ENCODE measurements at regions not wholly inside any gene's neighbourhood (a gene's known extent, or its start where the extent isn't known, plus 50 kb on each side); places are given as distances from the start of the nearest gene placed in this dataset.

DNA sequence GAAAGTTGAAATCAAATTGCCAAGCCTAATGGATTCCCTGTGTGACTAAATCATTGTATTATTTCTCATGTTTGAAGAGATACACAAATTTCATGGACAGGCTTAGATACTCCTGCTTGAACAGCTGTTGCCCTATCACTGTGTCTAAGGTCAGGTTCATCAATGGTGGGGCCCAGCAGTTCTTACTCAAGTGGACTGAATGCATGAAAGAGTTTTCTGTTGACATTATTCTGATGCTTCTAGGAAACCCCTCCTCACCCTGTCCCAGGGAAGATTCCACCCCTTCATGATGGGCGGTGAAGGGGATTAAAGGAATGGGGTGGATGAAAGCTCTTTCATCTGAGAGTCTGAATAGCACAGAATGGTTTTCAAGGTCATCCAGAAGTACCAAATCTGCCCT is 148.8 kb downstream of the INO80D start:
- DNase-seq = no peak

DNA sequence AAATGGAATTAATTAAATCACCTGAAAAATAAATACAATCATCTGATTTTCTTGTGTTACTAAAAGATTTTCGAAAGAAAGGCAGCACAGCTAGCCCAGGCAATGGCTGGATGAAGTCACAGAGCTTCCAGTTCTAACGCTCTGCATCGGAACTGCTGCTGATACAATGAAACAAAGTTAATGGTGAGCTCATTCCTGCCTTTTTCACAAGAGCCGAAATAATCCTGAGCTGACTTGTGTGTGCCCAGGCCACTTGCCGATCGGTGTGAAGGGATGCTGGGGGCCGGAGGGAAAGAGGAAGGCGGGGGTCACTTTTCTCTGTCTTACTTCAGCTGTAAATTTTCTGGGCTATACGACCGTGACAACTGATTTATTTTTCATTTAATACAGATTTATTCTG is 149.5 kb downstream of the INO80D start:
- no peak for DNase-seq

DNA sequence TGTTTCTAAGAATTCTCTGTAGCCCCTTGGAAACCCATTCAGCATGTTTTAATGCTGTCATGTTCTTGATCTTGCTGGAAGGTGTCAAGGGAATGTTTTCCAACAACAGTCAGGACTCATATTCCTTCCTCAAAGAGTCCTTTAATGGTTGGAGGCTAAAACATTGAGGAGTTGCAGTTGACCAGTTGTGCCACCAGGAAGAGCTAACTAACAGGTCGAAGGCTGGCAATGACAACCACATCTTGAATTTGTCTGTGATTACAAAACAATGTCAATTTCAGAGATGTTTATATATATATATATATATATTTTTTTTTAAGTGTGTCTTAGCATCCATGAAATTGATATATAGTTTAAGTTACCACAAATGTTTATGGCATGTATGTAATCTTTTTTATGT is 151.5 kb downstream of the INO80D start:
- DNase-seq = no peak

DNA sequence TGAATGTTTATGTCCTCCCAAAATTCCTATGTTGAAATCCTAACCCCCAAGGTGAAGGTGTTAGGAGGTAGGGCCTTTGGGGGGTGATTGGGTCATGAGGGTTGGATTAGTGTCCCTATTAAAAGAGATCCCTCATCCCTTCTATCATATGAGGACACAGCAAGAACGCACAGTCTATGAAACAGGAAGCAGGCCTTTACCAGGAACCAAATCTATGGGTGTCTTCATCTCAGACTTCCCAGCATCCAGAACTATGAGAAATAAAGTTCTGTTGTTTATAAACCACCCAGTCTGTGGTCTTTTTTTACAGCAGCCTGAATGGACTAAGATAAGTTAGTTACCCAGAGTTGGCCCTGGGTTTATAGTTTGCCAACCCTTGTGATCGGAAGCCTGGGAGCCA is 153.1 kb downstream of the INO80D start:
- DNase-seq = no peak

DNA sequence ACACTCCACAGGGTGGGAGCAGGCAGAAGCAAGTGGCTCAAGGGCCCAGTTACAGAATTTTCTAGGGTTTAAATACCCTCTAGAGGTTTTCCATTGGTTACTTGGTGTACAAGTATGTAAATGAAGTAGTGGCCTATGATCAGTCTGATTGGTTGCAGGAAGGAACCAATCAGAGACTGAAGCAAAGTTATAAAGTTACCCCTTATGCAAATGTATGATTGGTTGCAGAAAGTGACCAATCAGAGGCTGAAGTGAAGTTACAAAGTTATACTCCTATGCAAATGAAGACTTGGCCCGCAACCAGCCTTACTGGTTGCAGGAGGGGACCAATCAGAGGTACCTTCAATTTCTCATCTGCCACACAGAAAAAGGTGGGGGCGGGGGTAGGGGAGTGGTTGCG is 154.6 kb downstream of the INO80D start:
- DNase-seq = no peak

DNA sequence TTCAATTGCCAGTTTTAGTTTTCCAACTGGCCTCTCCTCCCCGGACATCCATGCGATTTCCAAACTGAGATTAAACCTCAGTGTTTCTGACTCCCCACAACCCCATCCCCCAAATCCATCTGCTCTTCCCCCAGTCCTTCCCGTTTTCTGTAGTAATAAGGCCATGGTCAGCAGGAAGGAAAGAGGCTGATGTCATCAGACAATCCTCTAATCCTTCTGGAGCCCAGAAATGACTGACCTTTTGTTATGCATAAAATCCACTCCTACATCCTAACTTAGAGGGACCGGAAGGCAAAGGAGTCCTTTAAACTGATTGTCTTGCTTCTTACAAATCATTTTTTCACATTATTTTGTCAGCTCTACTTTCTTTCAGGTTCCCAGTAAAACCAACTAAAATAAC is 155.8 kb downstream of the INO80D start:
- DNase-seq = no peak

DNA sequence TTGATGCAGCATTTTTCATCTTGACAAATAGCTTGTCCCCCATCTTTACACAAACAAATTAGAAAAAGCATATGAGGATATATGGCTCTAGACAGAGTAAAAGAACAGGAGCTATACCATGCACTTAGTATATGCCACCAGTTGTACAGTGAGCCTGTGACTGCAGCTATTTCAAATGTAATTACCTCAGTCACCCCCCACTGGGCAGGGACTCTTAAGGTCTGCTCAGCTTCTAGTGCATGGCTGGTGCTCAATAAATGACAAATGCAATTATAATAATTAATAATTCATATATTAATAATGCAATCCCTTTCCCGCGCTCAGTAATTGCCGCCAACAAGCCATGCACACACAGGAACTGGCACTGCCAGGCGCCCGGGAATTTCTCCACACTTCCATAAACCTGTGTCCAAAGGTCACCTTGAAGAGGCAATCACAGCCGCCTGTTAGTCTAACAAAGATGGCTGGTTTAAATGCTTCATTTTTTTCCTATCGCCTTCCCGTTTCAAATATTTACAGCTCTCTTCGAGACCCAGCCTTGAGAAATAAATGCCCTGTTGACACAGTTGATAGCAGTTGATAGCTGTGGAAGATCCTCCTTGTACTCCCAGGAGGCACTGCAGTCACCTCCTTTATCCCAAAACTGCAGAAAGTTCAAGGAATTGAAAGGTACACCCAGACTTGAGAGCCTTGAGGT is 156.6 kb downstream of the INO80D start:
- no peak for DNase-seq

DNA sequence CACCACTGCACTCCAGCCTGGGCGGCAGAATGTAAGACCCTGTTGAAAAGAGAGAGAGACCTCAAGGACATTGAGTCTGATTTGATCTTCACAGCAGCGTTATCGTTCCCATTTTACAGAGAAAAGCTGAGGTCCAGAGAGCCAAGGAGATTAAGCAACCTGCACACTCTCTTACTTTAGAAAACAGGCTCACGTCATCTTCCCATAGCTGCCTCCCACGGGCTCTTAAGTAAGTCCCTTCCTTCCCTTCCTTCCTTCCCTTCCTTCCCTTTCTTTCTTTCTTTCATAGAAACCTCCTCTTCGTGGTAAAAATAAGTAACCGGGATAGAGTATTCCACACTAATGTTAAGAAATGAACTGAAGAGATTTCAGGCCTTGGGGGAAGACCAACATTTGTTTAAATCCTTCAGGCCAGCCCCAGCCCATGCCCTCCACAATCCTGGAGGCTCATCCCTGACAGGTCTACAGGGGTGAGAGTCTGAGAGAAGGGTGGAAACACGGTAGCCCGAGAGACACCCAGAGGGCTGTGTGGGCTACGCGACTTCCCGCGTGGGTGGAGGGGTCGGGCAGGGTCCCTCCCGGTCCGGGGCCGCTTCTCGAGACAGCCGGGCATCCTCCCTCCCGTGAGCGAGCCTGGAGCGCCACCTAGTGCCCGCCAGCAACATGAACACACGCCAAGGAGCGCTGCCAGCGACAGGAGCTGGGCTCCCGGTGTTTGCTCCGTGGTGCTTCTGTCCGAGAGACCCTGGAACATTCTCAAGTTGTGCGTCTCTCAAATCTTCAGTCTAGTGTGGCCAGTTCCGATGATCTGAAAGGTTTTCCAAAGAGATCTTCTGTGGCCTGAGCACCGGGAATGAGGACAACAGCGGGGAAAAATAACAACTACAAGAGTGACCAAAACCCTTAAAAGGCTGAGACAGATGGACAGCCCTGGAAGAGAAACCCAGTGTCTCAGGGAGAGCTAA is 160.3 kb downstream of the INO80D start:
- DNase-seq = peak; percentile 60

DNA sequence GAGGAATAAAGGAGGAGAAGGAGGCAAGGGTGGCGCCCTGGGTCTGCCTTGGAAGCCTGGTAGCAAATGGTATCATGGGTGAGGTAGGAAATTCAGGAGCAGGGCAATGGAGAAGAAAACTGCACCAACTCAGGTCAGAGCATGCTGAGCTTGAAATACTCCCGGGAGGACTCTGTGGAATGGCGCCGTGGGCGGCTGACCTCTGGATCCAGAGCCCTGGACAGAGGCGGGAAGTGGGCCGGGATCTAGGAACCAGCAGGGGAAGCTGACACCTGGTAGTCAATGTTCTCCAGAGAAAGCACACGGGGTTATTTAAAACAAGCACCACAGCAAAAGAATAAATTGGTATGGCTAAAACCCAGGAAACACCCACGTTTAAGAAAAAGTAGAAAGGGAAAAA is 161.3 kb downstream of the INO80D start:
- DNase-seq = no peak

DNA sequence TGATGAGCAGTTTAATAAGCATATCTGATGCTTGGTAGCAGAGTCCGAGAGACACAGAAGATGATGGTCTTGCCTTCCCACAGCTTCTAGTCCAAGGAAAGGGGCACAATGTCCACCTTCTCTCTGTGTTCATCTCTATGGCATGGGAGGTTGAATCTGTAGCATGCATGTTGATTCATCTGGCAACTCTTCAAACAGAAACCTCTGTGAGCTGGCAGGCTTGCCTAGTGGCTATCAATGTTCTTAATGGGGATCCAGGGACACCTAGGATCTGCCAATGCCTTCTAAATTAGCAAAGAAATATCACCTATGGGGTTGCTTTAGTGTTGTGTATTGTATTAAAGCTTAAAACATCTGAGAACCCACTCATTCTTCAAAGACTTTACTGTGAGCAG is 170.8 kb downstream of the INO80D start:
- no peak for DNase-seq

DNA sequence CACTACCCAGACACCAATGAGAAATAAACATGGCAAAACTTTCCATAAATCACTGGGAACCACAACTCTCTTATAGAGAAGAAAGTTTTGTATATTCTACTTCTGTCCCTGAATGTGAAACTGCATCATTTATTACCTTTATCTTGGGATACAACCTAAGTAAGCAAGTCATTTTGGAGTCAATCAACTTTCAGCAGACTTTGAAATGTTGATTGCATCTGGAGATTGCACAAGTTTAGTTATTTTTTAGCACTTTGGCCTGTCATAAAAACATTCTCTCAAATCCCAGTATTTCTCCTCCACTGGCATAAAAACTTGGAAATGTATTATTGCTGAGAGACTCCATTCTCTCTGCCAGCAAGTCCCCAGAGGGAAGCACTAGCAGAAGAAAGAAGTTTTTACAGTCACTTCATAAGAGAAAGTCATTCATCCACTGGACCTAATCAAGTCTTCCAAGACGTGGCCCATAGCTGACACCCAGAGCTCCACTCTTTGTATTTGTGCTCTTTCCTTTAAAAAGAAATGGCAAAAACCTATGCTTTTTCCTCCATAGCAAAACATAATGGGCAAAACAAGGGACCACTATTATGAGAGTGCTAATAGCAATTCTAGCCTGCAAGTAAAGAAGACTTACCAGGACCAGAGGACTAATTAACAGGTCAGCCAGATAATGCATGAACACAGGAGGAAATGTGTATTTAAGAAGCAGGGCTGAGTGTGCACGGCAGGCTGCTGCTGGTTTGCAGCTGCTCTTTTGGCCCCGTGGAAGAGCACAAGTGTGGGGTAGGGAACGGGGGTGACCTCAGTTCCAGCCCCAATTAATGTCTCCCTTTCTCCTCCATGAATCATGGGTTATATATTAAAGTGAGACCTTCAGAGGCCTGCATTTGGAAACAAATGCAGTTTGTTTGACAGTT is 171.5 kb downstream of the INO80D start:
- DNase-seq = no peak

DNA sequence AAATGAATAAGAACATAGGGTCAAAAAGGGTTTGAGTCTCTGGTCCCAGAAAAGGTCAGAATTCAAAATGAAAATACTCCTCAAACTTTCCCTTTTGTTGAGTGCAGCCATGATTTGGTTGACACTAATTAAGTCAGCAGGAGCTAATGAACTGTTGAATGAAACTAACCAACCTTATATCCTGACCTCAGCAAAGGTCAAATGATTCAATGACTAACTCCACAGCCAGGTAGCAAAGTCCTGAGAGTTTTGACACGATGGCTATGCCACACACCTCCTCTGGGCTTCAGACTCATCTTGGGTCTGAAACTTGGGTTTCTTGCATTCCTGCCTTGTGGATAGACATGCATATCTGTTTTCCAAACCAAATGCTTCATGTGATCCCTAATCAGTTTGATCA is 172.3 kb downstream of the INO80D start:
- no peak for DNase-seq

DNA sequence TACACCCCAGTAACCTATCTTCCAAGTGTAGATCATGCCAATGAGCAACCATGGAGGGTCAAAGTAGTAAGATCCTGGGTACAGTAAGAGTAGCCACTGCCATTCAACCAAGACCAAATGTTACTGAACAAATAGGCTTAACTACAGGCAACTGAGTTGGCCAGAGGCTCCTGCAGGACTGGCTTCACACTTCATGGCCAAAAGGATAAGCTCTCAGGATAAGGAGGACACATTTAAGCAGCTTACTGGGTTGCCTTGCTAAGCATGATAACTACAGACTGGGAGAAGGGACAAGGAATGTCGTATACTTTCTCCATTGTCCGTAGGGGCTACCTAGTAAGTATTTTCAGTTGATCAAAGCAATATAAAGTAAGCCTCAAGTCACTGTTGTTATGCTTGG is 174.7 kb downstream of the INO80D start:
- no peak for DNase-seq

DNA sequence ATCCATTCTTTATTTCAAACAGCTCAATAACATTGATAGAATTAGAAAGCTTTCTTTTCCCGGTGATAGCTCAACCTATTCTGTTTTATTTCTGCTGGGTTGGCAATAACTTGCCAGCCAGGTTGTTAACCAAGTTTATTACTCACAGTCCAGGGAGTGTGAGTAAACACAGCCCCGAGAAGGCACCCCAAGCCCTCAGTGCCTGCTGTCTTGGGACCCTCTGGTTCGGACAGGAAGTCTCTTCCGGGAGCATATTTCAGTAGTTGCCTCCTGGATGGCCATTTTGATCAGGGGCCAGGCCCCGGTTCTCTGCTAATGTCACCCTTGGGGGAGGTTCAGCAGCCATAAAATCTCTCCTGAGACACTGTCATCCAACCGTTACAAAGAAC is 176.8 kb downstream of the INO80D start:
- DNase-seq = no peak

DNA sequence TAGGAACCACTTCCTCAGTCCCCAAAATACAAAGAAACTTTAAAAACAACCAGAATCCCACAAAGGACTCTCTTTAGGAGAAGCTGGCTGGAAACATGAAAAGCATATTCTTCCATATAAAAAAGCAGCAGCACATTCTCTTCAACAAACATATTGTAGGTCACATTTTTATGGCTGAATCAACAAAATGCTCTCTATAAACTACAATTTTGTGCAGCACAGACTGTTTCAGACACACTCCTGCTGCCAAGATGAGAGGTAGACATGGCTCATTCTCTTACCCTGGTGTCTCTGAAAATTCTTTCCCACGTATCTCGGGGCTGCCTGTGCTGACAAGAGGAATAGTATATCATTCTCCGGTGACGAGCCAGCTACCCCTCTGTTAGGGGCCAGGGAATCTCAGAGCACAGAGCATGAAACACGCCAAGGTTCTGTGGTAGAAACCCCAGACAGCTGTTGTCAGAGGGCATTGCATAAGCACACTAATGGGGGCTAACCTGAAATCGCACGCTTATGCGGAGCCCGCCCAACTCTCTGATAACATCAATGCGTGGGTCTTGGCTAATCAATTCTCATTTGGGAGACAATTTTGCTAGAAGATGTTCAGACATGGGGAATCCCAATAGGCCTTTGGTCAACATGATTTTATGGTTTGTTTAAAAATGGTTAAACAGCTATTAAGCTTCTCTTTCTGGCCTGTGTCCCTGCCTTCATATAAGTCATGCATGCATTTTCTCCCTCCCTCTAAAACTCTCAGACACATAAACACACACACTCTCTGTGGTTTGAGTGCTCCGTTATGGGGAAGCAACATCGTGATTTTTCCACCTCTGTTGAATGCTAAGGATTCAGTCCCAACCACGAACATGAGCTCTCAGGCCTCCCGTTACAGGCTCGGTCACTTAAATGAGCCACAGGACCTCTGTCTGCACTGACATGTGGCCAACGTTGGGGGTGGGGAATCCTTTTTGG is 177.5 kb downstream of the INO80D start:
- no peak for DNase-seq

DNA sequence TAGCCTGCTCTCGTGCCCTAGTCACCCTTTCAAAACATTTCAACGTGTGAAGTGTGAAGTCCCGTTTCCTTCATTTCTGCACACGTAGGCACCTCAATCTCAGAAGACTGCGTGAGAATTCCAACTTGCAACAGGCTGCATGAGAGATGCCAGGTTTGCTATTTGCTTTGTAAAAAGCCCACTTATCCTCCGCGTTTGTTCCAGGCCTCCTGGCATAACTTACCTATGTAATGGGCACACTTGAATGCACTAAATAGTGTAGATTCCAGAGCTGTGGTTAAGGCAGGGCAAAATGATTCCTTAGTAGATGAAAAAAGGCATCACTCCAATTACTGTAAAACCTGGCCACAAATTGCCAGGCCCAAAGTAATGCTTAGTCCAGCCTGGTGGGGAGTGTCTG is 179.6 kb downstream of the INO80D start:
- DNase-seq = no peak

DNA sequence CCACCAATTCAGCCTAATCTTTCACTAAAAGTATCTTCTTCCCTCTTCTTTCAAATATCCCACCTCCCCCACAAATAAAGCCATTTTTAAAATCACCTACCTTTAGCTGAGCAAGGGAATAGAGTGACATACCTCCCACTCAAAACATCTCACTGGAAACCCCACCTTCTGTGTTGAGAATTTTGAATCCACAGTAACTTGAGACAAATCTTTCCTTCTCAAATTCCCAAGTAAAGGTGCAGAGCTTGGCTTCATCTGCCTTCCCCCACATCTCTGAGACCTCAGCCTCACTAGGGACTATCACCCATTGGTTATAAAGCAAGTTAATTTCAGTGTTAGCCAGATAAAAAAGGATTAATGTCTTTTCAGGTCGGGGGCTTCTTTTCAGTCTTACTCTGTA is 180.4 kb downstream of the INO80D start:
- DNase-seq = no peak

DNA sequence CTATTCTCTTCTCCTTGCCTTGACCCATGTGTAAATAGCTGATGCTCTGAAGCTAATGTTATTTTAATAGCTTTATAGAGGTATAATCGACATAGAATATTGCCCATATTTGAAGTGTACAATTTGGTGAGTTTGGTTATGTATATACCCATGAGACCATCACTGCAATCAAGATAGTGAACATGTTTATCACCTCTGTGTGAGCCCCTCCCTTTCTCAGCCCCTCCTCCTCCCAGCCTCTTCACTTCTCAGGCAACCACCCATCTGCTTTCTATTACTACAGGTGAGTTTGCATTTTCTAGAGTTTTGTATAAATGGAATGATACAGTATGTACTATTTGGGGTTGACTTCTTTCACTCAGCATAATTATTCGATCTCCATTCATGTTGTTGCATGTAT is 181.1 kb downstream of the INO80D start:
- DNase-seq = no peak

DNA sequence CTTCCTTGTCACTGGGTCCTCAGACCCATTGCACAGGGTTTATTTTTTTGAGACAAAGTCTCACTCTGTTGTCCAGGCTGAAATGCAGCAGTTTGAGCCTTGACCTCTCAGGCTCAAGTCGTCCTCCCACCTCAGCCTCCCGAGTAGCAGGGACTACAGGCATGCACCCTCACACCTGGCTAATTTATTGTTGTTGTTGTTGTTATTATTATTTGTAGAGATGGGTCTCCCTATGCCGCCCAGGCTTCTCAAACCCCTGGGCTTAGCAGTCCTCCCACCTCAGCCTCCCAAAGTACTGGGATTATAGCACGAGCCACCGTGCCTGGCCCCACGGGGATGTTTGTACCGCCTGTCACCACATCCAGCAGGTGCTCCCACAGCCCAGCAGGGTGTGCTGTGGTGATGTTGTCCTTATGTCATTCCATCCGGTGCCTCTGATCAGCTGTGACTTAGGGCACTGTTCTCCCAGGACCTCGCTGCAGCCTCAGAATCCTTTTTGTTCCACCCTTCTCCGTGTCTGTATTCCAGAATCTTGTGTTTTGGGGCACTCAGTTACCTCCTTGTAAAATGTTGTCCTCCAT is 182.3 kb downstream of the INO80D start:
- DNase-seq = no peak

DNA sequence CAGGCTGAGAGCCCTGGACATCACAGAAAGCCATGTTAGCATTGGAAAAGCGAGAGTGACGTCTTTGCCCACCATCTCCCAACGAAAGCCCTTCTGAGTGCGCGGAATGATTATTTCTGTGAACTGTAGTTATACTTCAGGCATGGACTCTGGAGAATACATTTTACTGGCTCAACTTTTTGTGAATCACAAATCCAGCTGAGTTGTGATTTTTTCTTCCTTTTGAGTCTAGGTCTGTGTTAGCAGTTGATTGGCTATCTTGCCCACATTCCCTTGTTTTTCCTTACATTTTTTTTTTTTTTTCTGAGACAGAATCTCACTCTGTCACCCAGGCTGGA is 183.1 kb downstream of the INO80D start:
- DNase-seq = no peak

DNA sequence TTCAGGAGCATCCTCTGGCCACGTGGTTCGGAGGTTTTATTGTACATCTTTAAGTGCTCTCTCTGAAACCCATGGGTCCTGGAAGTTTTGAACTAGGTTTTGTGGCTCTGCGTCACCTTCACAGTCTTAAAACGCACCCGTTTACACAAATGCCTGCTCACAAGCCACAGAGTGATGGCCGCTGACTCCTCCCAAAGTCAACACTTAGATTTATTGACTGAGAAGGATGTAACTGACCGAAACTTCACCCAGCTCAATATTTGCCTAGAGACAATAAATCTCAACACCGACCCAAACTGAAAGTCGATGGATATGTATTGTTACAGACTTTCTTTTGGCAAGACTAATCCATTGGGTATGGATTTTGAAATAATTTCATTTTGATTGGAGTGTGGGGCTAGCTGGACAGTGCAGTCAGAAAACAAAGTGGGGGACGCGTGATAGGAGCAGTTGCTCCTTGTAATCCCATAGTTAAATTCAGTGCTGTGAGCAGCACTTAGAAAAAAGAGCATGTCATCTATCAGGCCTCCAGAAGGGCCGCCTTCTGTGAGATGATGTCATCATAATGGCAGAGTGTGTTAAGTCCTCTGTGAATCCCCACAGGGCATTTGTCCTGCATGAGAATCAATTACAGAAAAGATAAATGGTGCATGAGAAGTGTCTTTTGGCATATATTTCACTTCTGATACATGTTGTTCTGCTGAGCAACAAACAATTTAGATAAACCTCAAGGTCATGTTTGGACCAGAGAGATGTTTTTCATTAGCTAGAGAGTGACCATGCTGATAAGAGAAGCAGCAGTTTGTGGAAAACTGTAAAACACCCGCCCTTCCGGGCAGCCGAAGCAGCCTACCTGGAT is 183.7 kb downstream of the INO80D start:
- no peak for DNase-seq

Measured in CD4-positive, alpha-beta T cell treated with Interleukin-17A for 1 hour (primary cell).